Anterior cingulate cortex (tissue), 58 donors: ENCODE measurements at regions not wholly inside any gene's neighbourhood (a gene's known extent, or its start where the extent isn't known, plus 50 kb on each side); places are given as distances from the start of the nearest gene placed in this dataset.
"Not testable (repeated sequence)": the region's sequence is repeated elsewhere in the genome, so short reads cannot be mapped to it uniquely, and the experiment has no call there.

ENCODE experiments used
- DNase-seq, 58 donors: peaks; one replicate each; lab custom pipeline; 2025; lab: John Stamatoyannopoulos, UW

- no peak for DNase-seq
Measured at GRCh38 chr2:187207126-187207525, 240.9 kb downstream of the CALCRL start.

- DNase-seq, result no peak
Measured at GRCh38 chr2:187206471-187206870, 241.6 kb downstream of the CALCRL start.

- no peak for DNase-seq
Measured at GRCh38 chr2:187206071-187206470, 242.0 kb downstream of the CALCRL start.

GRCh38 chr2:187198136-187198535, 249.9 kb downstream of the CALCRL start:
- DNase-seq, result no peak

GRCh38 chr2:187194049-187194448, 254.0 kb downstream of the CALCRL start:
- no peak for DNase-seq

- DNase-seq, result no peak
Measured at GRCh38 chr2:187188783-187189631, 259.0 kb downstream of the CALCRL start.

- no peak for DNase-seq
Measured at GRCh38 chr2:187187519-187187918, 260.5 kb downstream of the CALCRL start.

GRCh38 chr2:187180529-187180928, 267.5 kb downstream of the CALCRL start:
- DNase-seq, result no peak

- DNase-seq, result not testable (repeated sequence)
Measured at GRCh38 chr2:187178876-187179275, 269.2 kb downstream of the CALCRL start.

GRCh38 chr2:187177253-187177652, 270.8 kb downstream of the CALCRL start:
- no peak for DNase-seq

- no peak for DNase-seq
Measured at GRCh38 chr2:187174582-187174981, 273.5 kb downstream of the CALCRL start.

GRCh38 chr2:187171318-187171717, 276.7 kb downstream of the CALCRL start:
- no peak for DNase-seq

GRCh38 chr2:187169864-187170263, 278.2 kb downstream of the CALCRL start:
- DNase-seq, result no peak

- DNase-seq, result no peak
Measured at GRCh38 chr2:187168720-187169713, 279.0 kb downstream of the CALCRL start.

- no peak for DNase-seq
Measured at GRCh38 chr2:187167491-187167890, 280.6 kb downstream of the CALCRL start.

- no peak for DNase-seq
Measured at GRCh38 chr2:187165936-187166610, 282.0 kb downstream of the CALCRL start.

GRCh38 chr2:187158452-187158851, 289.6 kb downstream of the CALCRL start:
- no peak for DNase-seq

- DNase-seq, result no peak
Measured at GRCh38 chr2:187157046-187157445, 291.0 kb downstream of the CALCRL start.

- DNase-seq, result no peak
Measured at GRCh38 chr2:187155476-187155875, 292.6 kb downstream of the CALCRL start.

- DNase-seq, result no peak
Measured at GRCh38 chr2:187150670-187151069, 297.4 kb downstream of the CALCRL start.
